AG09319 (cell line): ENCODE measurements at regions not wholly inside any gene's neighbourhood (a gene's known extent, or its start where the extent isn't known, plus 50 kb on each side); places are given as distances from the start of the nearest gene placed in this dataset.
A peak's percentile ranks its signal among the peaks of the same experiment; 100 is the strongest.

Source experiments
- DNase-seq: peaks from one replicate; pipeline ENCODE4 v3.0.0-alpha.2; 2010; ENCODE audit warnings: low read depth; ENCODE audit errors: extremely low read depth
- TF ChIP-seq, protein P1 (sequence below): IDR thresholded peaks from 2 replicates; pipeline ENCODE4 v1.5.1; 2011; ENCODE audit warnings: low read depth, mild to moderate bottlenecking, inconsistent platforms, low read length, moderate library complexity

DNA sequence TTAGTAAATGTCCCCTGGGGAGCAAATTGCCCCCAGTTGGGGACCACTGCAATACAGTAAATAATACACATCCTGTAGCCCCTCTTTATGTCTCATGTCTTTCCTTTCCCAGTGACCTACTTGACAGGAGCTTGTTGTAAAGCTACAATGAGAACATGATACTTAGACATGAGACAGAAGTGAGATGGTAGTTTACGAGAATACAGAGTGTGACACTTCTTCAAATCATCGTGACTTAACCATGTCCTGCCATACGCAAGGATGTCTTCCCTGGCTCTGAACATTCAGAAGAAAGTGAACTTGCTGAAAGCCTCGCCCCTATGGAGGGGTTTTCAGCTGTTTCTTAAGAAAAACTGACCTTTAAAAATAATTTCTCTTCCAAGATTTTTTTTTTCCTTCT is 101.0 kb upstream of the SPACA1 start:
- TF ChIP-seq, protein P1, sequence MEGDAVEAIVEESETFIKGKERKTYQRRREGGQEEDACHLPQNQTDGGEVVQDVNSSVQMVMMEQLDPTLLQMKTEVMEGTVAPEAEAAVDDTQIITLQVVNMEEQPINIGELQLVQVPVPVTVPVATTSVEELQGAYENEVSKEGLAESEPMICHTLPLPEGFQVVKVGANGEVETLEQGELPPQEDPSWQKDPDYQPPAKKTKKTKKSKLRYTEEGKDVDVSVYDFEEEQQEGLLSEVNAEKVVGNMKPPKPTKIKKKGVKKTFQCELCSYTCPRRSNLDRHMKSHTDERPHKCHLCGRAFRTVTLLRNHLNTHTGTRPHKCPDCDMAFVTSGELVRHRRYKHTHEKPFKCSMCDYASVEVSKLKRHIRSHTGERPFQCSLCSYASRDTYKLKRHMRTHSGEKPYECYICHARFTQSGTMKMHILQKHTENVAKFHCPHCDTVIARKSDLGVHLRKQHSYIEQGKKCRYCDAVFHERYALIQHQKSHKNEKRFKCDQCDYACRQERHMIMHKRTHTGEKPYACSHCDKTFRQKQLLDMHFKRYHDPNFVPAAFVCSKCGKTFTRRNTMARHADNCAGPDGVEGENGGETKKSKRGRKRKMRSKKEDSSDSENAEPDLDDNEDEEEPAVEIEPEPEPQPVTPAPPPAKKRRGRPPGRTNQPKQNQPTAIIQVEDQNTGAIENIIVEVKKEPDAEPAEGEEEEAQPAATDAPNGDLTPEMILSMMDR = no peak
- DNase-seq = no peak

DNA sequence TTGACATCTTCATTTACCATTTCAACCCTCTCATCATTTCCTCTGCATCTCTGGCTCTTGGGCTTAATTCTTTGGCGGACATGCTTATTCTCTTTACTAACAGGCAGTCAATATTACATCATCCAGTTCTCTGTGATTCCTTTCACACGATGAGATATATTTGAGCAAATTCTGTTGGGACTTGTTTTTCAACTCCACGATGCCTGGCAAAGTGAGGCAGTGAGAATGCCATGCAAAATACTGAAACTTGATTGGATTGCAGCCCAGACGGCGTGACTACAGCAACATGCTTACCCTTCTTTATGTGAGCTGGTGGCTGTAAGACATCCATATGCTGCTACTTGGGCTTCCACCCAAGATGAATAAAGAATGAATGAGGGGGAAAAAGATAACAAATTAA is 101.7 kb upstream of the SPACA1 start:
- TF ChIP-seq, protein P1 = no peak

GRCh38 chr6:87945181-87945580 is 102.5 kb upstream of the SPACA1 start:
- DNase-seq = no peak
- TF ChIP-seq, protein P1 = no peak

More for the DNA sequence above, 101.7 kb upstream of the SPACA1 start:
- DNase-seq = no peak

GRCh38 chr6:87944541-87944954 is 103.1 kb upstream of the SPACA1 start:
- TF ChIP-seq, protein P1 = peak; percentile 49
- DNase-seq = peak; percentile 43

- TF ChIP-seq, protein P1 = no peak
- DNase-seq = no peak
Observed at GRCh38 chr6:87943191-87943590, 104.5 kb upstream of the SPACA1 start.

GRCh38 chr6:87941556-87942358 is 105.9 kb upstream of the SPACA1 start:
- DNase-seq = no peak
- TF ChIP-seq, protein P1 = no peak

- TF ChIP-seq, protein P1 = no peak
- DNase-seq = no peak
Observed at GRCh38 chr6:87939776-87940175, 107.9 kb upstream of the SPACA1 start.
